HT-29 (cell line): ENCODE measurements at regions not wholly inside any gene's neighbourhood (a gene's known extent, or its start where the extent isn't known, plus 50 kb on each side); places are given as distances from the start of the nearest gene placed in this dataset.

Experiments used
- DNase-seq: peaks from one replicate; pipeline ENCODE4 v3.0.0-alpha.2; 2015; ENCODE audit warnings: low spot score

DNA sequence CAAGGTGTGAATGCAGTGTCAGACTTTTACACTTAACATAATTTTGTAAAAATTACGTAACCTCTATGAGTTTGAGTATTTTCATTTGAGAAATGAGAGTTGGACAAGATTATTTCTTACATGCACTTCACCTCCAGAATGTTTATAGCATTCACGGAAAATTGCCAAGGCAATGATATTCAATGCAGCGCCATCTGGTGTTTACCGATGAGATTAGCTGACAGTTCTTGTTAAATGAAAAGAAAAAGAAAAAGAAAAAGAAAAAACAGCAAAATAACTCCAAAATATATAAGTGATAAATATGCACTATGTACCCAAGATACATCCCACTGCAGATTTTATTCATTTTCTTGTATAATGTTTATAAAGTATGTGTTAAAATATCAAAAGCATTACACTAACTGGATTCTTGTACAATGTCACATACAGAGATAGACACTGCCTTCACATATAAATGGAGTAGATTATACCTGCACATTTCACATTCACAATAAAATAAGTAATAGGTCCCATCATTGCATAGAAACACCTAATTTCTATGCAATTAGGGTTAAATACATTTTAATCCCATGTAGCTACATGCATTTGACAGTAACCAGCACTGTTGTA is 976.3 kb upstream of the FAT3 start:
- peak; percentile 77 for DNase-seq

DNA sequence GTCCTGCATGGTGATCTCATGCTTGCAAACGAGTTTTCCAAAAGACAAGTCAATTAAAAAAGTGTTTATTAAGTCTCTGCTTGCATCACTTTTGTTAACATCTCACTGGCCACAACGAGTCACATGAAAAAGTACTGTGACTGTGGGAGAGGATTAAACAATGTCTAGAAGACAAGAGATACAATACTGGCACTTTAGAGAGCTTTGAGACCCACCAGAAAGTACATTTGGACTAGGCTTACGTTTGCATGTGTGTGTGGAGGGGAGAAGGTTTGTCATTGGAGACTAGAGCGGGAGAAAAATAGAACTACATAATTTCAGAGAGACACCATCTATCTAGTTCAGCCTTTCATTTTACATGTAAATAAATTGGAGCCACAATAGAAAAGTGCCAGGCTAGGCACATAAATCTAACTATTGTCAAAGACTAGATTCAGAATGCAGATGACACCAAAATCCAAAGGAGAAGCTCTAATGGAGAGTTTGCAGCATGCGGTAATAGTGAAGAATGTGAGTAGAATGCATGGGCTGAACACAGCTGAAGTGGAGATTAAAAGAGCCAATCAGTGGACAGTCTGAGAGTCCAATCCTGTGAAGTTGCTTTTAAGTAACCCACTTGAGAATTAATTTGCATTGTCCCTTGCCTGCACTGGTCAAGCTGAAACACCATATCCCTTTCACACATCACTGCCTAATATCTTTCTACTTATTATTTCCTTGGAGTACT is 977.4 kb upstream of the FAT3 start:
- DNase-seq, result no peak

DNA sequence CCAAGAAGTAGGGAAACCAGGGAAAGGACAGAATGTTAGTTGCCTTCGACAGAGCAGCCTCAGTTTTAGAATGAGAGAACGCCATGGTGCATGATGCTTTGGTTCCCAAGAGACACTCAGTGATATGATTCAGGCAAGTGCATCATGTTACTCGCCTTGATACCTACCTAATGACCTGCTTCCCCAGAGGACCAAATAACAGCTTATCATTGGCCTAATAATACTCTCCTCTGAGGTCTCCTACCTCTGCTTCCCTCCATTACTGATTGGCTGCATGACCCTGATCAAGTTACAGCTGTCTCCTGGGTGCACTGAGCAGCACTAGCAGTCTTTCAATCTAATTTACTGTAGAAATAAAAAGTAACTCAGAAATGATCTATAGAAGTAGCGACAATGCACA is 979.7 kb upstream of the FAT3 start:
- DNase-seq, result no peak

DNA sequence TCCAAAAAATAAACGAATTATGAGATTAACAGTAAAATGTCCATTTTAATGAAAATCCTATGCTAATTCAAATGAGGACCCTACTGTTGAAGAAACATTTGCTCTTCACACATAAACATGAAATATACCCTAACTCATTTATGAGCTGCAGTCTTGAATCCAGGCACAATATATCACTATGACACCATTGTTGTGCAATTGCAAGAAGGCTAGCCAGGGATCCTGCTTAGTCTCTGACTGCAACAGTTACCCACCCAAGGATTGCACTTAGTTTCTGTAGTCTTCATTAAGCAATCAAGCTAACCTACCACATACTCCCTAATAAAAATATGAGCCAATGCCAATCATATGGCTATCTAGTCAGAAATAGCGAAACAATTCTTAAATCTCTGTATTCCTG is 981.0 kb upstream of the FAT3 start:
- DNase-seq, result no peak

DNA sequence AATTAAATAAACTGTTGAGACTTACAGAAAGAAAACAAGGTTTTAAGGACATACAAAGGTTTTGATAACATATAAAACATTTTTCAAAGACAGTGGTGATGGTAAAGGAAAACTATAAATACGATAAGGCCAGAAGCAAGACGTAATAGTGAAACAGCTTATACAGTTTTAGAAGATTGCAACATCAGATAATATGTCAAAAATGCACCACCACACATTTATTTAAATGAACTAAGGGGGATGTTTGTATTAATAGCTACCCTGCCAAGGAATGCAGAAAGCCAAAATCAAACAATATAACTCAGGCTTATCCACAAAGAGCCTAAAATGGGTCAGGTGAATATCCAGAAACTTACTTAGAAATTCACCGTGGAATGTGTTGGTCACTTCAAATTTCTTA is 981.6 kb upstream of the FAT3 start:
- no peak for DNase-seq

DNA sequence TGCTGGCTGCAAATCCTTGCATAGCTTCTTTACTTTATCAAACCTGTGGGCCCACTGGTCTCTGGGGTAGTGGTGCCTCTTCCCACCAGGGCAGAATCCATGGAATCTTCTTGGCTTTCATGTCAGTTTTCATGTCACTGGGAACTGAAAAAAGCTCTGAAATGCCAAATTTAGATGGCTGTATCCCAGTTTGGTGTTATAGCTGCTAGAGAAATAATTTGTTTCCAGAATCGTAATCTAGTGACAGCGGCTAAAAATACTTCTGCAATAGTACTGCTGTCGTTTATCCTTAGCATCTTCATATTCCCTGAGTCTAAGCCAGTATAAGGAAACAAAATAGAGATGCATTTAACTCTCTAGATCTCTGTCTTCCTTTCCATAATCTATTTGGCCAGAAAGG is 983.4 kb upstream of the FAT3 start:
- no peak for DNase-seq

DNA sequence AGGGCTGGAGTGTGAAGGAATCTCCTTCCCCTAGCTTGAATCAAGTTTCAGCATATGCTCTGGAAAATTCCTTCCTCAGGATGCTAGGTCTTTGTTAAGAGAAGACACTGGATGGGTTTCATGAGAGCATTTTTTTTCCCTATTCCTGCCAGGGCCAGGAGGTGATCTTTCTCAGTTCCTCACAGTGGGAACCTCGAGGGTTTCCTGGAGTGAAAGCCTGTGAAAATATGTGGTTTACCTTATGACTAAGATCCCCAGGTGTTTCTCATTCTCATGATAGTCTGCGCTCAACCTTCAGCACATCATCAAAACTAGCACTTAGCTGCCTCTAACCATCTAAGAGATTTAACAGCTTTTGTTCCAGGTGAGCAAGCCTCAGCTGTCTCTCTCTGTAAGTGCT is 985.3 kb upstream of the FAT3 start:
- DNase-seq, result no peak

DNA sequence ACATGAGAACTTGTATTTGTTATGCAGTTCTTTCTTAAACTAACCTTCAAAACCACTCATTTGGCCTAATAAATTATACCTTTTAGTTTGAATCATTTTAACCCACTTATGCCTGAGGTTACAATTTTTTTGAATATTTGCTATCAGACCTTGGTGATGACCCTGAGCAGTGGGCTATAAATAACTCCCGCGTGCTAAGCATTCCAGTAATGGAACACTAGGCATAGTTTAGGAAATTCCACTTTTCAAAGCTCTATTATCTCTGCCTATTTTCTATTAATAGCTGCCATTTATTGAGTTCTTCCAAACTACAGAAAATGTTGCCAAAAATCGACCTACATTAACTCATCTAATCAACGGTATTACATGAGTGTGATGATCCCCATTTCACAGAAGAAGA is 993.4 kb upstream of the FAT3 start:
- no peak for DNase-seq

DNA sequence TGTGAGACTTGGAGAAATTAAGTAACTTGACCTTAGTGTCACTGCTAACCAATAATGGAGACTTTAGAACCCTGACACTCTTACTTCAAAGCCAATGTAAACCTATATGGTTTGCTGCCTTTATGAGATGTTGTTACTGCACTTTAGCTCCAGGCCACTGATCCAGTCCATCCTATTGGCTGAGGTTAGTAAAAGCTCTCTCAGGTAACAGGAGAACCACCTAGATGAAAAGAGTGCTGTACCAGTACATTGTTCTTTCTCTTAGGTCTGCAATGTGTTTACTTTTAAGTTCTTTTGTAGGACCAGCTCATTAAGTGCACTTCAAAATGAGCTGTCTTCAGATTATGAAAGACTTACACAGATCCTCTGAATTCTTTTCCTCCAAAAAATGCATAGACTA is 994.0 kb upstream of the FAT3 start:
- no peak for DNase-seq

DNA sequence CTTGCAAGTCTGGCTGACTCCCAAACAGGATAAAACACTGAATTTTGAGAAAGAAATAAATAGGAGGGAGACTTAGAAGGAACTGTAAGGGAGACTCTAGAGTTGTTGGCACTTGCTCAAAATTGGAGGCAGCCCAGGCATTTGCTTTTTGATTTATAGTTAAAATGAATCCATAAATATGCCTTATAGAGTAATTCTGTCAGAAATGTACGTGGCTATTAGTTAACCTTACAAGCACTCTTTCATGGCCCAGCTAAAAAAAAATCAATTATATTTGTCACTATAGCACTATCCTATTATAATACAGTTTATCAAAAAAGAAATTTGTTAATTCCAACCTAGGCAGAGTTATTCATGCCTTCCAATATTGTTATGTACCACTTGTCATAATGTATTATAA is 1000.0 kb upstream of the CHORDC1 start:
- no peak for DNase-seq

DNA sequence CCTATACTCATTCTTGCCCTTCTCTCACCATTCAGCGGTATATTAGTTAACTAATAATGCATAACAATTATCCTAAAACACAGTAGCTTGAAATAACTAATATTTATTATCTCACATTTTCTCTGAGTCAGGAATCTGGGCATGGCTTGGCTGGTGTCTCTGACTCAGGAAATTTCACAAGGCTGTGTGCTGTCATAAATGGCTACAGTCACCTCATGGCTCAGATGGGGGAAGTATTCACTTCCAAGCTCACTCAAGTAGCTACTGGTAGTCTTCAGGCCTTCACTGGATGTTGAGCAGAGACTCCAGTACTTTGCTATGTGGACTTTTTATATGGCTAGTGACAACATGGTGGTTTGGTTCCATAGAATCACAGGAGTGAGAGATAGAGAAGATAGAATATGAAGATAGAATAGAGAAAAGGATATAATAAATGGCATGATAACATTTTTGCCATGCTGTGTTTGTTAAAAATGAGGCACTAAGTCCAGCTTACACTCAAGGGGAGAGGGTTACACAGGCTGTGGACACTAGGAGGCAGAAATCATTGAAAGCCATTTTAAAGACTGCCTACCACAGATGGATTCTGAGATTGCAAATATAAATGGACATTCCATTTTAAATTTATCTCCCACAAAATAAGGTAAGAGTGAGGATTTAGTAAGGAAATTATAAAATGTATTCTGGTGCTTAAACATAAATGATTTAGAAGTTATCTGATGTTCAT is 997.8 kb upstream of the CHORDC1 start:
- peak; percentile 12 for DNase-seq

DNA sequence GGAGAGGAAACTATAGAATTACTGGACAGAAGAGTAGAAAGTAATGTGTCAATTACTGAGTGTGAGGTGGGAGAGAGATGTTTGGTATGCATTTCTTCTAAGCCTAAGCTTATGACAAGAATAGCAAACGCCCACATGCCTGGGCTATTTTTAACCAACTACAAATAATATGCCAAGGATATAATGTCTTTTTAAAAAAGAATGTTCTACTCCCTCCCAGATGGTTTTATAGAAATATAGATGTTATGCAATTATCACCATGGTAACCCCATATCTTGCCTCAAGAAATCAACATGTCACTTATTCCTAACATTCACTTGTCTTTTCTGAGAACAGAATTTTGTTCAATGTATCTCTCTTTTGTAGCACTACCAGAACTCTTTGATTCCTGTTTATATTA is 996.7 kb upstream of the CHORDC1 start:
- no peak for DNase-seq

DNA sequence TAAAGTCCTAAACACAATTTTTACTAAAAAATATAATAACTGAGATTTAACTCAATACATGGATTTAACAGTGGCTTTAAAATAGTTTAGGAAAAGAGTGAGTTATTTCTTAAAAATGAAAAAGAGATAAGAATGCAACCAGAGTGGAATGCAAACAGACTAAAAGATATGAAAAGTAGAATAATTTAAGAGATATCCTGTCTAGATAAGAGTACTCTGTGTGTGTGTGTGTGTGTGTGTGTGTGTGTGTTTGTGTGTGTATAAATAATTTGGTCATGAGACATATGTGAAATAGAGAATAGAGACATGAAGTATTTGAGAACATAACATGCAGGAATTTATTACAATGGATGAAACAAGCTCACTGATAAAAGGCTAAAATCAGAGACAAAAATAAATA is 986.9 kb upstream of the CHORDC1 start:
- DNase-seq, result no peak

DNA sequence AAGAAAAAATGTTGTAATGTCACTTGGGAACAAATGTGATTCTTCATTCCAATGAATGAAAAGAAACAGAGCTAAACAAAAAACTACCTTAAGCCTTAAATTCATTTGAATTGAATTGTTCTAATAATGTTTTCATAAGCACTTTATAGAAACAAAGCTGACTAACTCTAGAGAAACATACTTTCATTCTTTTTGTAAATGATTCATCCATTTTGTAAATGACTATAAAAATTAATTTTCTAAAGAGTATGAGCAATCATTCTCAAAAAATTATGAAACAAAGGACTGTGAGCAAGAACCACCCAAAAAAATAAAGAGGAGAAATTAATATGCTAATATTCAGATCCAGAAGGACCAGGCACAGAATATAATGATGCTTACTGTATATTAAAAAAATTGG is 986.5 kb upstream of the CHORDC1 start:
- no peak for DNase-seq

DNA sequence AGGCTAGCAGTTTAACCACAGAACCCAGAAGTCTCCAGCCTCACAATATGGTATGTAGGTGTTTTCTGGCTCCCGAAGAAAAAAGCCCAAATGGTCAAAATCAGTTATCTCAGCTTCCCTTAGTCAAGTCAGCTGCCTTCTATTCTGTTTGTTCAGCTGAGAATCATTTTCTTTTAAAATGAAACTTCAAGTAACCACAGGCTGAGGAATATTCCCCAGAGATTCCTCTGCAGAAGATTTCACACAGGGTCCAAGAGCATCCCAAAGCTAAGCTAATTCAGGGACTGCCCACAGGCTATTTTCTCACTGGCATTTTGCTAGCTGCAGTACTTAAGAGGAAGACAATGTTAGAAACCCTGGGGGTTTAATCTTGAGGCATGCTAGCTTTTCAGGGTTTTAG is 977.0 kb upstream of the CHORDC1 start:
- no peak for DNase-seq

DNA sequence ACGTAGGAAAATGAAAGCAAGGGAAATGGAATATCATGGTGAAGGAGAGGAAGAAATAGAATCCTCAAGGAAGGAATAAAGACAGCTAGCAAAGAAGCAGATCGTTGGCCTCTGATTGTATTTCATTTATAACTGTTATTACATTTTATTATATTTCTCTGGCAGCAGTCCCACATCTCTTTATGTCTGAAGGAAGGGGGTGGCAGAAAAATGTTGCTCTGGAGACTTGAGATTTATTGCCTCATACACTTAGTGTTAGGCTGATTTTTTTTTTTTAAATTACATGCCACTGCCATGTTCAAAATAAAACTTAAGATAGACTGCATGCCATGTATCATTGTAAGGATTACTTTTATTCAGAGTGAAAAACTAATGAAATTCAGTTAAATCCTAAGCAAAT is 971.7 kb upstream of the CHORDC1 start:
- no peak for DNase-seq

DNA sequence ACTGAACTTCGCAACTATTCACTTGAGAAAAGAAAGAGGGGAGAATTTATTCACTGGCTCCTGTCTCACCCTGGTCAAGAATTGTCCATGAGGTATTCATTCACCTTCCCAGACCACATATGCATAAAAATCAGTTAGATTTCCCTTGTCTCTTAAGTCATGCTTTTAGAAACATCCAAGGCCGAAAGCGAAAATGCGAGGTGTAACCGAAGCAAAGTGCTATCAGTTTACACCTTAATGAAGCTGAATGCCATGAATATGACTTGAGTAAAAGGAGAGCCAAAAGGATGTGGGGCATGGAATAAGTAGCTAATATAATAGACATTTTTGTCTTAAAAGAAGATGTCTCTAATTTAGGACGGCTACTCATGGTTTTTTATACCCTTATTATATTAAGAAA is 965.6 kb upstream of the CHORDC1 start:
- no peak for DNase-seq

DNA sequence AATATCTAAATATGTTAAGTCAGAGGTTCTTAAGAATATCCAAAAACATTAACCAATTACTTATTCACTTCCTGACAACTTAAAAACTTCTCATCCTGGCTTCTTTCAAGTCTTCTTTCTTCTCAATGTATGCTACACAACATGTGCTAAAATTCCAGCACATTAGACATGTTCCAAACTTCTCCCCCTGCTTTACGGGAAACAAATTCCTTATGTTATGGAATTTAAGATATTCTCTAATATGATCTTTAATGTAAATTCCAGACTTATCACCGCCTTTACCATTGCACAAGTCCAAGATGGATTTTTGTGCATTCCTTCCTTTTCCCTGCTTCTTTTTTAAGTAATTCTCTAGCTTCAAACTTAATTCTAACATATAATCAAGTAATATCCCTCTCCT is 964.5 kb upstream of the CHORDC1 start:
- DNase-seq, result no peak

DNA sequence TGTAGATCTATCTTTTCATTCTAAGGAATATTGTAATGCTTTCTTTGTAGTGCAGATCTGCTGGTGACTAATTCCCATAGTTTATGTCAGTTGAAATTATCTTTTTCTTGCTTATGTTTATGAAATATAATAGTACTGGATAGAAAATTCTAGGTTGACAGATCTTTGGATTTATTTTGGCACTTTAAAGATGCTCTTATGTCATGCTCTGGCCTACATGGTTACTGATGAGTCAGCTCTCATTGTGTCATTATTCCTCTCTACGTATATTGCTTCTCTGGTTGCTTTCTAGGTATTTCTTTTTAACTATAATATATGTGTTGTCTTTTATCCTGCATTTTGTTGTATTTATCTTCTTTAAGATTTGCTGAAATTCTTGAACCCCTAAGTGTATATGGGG is 955.5 kb upstream of the CHORDC1 start:
- no peak for DNase-seq

DNA sequence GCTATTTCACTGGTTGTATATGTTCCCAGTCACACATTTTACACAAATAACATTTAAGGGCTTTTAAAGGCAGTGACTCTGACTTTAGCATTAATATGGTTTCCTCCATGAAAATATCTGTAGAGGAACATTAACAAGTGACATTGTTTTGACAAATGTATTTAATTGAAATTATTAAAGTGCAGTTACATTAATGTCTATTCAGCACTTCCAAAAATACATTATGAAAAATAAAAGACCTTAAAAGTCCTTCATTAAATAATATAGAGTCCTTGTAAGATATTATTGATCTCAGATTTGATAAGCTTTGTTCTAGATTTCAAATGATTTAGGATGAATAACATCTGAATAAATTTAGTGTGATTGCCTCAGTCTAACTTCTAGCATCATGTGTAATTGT is 951.9 kb upstream of the CHORDC1 start:
- DNase-seq, result no peak

DNA sequence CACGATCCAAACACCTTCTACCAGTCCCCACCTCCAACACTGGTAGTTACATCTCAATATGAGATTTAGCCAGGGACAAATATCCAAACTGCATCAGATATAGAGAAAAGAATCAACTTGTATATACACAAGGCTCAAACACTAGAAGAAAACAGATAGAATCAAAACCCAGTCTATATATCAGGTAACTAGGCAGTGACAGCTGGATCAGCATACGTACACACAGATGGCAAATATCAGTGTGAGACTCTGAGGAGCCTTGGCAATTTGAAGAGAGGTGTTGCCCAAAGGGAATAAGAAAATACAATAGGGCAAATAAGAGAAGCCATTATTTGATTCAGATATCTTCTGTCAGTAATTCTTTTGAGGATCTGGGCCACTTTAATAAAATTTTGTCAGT is 951.3 kb upstream of the CHORDC1 start:
- DNase-seq, result no peak

DNA sequence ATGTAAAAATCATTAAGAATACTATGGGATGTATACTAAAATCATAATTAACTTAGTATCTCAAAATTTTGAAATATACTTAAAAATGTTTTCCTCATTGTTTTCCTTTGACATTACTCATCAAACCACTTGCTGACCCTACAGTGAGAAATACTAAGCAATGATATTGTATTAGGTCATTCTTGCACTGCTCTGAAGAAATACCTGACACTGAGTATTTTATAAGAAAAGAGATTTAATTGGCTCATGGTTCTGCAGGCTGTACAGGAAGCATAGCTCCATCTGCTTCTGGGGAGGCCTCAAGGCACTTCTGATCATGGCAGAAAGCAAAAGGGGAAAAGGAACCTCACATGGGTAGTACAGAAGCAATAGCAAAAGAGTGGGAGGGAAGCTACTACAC is 950.9 kb upstream of the CHORDC1 start:
- no peak for DNase-seq

DNA sequence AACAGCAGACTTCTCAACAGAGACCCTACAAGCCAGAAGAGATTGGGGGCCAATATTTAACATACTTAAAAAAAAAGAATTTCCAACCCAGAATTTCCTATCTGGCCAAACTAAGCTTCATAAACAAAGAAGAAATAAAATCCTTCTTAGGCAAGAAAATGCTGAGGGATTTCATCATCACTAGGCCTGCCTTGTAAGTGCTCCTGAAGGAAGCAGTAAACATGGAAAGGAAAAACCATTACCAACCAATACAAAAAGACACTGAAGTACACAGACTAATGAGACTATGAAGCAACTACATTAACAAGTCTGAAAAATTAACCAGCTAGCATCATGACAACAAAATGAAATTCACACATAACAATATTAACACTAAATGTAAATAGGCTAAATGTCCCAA is 947.9 kb upstream of the CHORDC1 start:
- DNase-seq, result no peak
